ENCODE measurements at regions not wholly inside any gene's neighbourhood (a gene's known extent, or its start where the extent isn't known, plus 50 kb on each side); places are given as distances from the start of the nearest gene placed in this dataset.
A peak's percentile ranks its signal among the peaks of the same experiment; 100 is the strongest.

GRCh38 chr5:38112938-38113337 is 145.4 kb upstream of the EGFLAM start:
- no peak for TF ChIP-seq CTCF (IDR thresholded peaks at IDR 0.05; ENCODE audit: unreplicated experiment)
- peaks cover 15% of the 10 kb centered on the region for H3K4me1 Mint-ChIP-seq
- H3K9me3 Mint-ChIP-seq, result no peaks in the 10 kb centered on the region
- H3K27me3 Mint-ChIP-seq (ENCODE audit: low read depth), result no peaks in the 10 kb centered on the region
- H3K27ac Mint-ChIP-seq, result no peak overlapping the region
- no peaks in the 10 kb centered on the region for H3K36me3 Mint-ChIP-seq
- H3K4me3 Mint-ChIP-seq, result no peak overlapping the region
- DNase-seq (ENCODE audit: low spot score in 2 of 2, unreplicated experiment in 2 of 2), result no peak

GRCh38 chr5:38110130-38110529 is 148.2 kb upstream of the EGFLAM start:
- H3K4me3 Mint-ChIP-seq, result no peak overlapping the region
- H3K9me3 Mint-ChIP-seq, result no peaks in the 10 kb centered on the region
- no peak for DNase-seq (ENCODE audit: low spot score in 2 of 2, unreplicated experiment in 2 of 2)
- TF ChIP-seq CTCF (IDR thresholded peaks at IDR 0.05; ENCODE audit: unreplicated experiment), result no peak
- H3K36me3 Mint-ChIP-seq, result no peaks in the 10 kb centered on the region
- H3K27me3 Mint-ChIP-seq (ENCODE audit: low read depth), result no peaks in the 10 kb centered on the region
- H3K4me1 Mint-ChIP-seq, result peaks cover 11% of the 10 kb centered on the region
- H3K27ac Mint-ChIP-seq, result no peak overlapping the region

GRCh38 chr5:38107096-38107495 is 151.3 kb upstream of the EGFLAM start:
- Mint-ChIP-seq H3K27ac (no peak overlapping the region), H3K4me3 (no peak overlapping the region), H3K36me3 (no peaks in the 10 kb centered on the region), H3K9me3 (no peaks in the 10 kb centered on the region), H3K27me3 (ENCODE audit: low read depth) (no peaks in the 10 kb centered on the region), H3K4me1 (peaks cover 24% of the 10 kb centered on the region)
- no peak for DNase-seq (ENCODE audit: low spot score in 2 of 2, unreplicated experiment in 2 of 2)
- no peak for TF ChIP-seq CTCF (IDR thresholded peaks at IDR 0.05; ENCODE audit: unreplicated experiment)

- Mint-ChIP-seq H3K9me3 (no peaks in the 10 kb centered on the region), H3K4me1 (peaks cover 20% of the 10 kb centered on the region), H3K36me3 (no peaks in the 10 kb centered on the region), H3K27ac (no peak overlapping the region), H3K4me3 (no peak overlapping the region), H3K27me3 (ENCODE audit: low read depth) (no peaks in the 10 kb centered on the region)
- no peak for TF ChIP-seq CTCF (IDR thresholded peaks at IDR 0.05; ENCODE audit: unreplicated experiment)
- no peak for DNase-seq (ENCODE audit: low spot score in 2 of 2, unreplicated experiment in 2 of 2)
Observed at GRCh38 chr5:38105801-38106200, 152.6 kb upstream of the EGFLAM start.

- TF ChIP-seq CTCF (IDR thresholded peaks at IDR 0.05; ENCODE audit: unreplicated experiment), result no peak
- no peak for DNase-seq (ENCODE audit: low spot score in 2 of 2, unreplicated experiment in 2 of 2)
- H3K36me3 Mint-ChIP-seq, result no peaks in the 10 kb centered on the region
- no peaks in the 10 kb centered on the region for H3K9me3 Mint-ChIP-seq
- peaks cover 22% of the 10 kb centered on the region for H3K4me1 Mint-ChIP-seq
- H3K4me3 Mint-ChIP-seq, result no peak overlapping the region
- no peaks in the 10 kb centered on the region for H3K27me3 Mint-ChIP-seq (ENCODE audit: low read depth)
- H3K27ac Mint-ChIP-seq, result no peak overlapping the region
Observed at GRCh38 chr5:38105231-38105570, 153.2 kb upstream of the EGFLAM start.

DNA sequence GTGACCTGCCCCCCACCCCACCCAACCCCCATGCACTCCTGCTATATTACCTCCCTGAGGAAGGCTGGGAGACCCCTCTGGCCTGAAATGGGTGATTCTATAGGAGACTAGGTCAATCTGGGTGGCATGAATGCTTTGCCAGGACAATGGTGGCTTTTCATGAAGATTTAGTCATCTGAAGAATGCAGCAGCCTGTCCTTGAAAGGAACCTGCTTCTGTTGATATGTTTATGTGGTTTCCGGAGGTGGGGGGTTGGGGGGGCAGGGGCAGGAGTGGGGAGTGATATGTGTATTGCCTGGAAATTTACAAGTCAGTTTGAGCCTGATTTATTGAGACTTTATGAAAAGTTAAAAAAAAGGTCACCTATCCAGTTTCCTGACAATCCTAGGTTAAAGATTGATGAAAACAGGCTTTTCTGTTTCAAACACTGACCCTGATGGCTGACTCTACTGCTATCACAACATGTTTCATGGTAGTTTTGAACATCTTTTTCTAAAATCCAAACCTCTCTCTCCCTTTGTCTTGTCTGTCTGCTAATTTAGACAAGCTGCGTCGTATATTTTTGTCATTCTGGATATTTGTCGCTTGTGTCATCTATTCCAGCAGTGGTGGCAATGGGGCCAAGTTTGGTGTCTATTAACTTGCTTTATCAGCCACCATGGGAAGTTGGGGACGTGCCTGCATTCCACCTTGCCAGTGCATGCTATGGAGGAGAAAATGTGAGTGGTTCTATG is 153.7 kb upstream of the EGFLAM start:
- Mint-ChIP-seq H3K9me3 (no peaks in the 10 kb centered on the region), H3K4me3 (no peak overlapping the region), H3K4me1 (peaks cover 24% of the 10 kb centered on the region), H3K27me3 (ENCODE audit: low read depth) (no peaks in the 10 kb centered on the region), H3K27ac (peak overlapping the region; percentile 32), H3K36me3 (no peaks in the 10 kb centered on the region)
- DNase-seq (ENCODE audit: low spot score in 2 of 2, unreplicated experiment in 2 of 2), result no peak
- no peak for TF ChIP-seq CTCF (IDR thresholded peaks at IDR 0.05; ENCODE audit: unreplicated experiment)

All from mesothelial cell of epicardium (in vitro differentiated cells).